ENCODE measurements at regions not wholly inside any gene's neighbourhood (a gene's known extent, or its start where the extent isn't known, plus 50 kb on each side); places are given as distances from the start of the nearest gene placed in this dataset.
"Not testable (repeated sequence)": the region's sequence is repeated elsewhere in the genome, so short reads cannot be mapped to it uniquely, and the experiment has no call there.

DNA sequence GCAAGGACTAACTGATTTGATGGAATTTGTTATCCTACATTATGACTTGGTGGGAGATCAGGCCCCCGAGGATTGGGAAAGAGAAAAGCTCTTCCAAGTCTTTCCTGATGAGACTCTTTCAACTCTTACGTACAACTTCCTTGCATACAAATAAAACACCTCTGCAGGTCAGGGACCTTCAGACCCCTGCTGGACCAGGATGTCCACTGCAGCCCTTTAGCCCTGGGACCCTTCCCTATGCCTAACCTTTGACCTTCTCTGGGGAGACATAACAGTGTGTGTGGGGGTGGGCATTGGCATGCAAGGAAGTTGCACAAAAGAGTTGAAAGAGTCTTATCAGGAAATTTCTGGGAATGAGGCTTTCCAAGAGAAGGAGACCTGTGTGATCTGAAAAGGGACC is 859.4 kb downstream of the TYW1 start:
- DNase-seq: no peak

DNA sequence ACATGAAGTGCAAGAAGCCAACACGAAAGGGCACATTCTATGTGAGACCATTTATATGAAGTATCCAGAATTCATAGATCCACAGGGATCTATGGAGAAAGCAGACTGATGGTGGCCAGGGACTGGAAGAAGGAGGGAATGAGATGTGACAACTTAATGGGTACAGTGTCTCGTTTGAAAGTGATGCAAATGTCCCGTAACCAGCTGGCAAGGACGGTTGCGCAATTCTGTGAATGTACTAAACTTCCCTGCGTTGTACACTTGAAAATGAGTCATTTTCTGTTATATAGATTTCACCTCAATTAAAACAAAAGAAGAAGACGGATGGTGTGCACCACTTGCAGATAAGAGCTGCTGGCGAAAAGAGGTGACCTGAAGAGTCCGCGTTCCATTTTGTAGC is 861.1 kb downstream of the TYW1 start:
- no peak for DNase-seq

DNA sequence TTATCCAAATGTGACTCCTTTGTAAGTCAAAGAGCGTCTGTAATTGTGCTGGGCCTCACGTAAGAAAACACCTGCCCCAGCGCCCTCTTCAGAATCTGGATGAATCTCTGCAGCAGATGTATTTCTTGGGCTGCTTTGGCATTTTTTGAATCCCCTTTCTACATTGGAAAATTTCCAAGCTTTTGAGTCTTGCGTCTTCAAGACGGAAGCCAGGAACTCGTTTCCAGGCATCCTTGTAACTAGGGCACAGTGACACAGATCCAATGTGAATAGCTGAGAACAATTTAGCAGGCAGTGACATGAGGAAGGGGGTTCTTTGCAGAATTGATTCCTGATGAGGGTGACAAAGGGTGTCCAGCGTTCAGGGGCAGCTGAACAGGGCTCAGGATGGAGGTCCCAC is 862.3 kb downstream of the TYW1 start:
- DNase-seq: no peak

DNA sequence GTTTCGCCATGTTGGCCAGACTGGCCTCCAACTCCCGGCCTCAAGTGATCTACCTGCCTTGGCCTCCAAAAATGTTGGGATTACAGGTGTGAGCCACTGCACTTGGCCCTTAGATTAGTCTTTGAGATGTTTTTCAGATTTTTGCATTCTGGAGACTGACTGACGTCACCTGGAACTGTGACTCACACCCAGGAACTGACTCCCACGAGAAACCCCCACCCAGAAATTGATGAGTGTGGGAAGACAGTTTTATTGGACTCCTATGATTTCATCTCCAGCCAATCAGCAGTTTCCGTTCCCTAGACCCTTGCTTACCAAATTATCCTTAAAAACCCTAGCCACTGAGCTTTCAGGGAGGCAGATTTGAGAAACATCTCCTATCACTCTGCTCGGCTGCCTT is 867.3 kb downstream of the TYW1 start:
- no peak for DNase-seq

GRCh38 chr7:67866054-67866453 is 869.4 kb downstream of the TYW1 start:
- DNase-seq: no peak

DNA sequence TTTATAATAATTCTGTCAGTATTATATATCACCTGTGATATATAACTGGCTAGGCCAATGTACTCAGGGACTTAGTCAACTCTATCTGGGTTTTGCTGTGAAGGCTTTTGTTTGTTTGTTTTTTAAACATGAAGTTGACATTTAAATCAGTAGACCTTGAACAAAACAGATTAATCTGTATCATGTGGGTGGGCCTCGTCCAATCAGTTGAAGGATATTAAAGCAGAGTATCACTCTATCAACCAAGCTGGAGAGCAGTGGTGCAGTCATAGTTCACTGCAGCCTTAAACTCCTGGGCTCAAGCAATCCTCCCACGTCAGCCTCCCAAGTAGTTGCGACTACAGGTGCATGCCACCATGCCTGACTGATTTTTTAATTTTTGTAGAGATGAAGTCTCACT is 870.2 kb downstream of the TYW1 start:
- no peak for DNase-seq

GRCh38 chr7:67870396-67870795 is 873.8 kb downstream of the TYW1 start:
- DNase-seq: no peak

GRCh38 chr7:67875558-67875957 is 878.9 kb downstream of the TYW1 start:
- no peak for DNase-seq

DNA sequence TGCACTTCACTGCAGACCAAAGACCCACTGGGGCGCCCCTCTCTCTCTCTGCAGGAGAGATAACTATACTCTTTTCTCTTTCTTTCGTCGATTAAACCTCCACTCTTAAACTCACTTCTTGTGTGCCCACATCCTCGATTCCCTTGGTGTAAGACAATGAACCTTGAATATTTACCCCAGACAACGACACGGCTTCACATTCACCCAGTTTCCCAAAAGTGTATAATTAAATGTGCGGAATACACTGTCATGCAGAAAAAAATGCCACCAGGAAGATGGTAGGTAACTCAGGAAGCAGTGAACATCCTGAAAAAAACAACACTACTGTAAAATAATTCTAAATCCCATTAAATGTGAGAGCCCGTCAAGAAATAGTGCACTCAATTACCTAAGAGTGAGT is 882.2 kb downstream of the TYW1 start:
- no peak for DNase-seq

- no peak for DNase-seq
Observed at GRCh38 chr7:67882843-67883242, 886.2 kb downstream of the TYW1 start.

GRCh38 chr7:67890316-67890715 is 893.7 kb downstream of the TYW1 start:
- no peak for DNase-seq

DNA sequence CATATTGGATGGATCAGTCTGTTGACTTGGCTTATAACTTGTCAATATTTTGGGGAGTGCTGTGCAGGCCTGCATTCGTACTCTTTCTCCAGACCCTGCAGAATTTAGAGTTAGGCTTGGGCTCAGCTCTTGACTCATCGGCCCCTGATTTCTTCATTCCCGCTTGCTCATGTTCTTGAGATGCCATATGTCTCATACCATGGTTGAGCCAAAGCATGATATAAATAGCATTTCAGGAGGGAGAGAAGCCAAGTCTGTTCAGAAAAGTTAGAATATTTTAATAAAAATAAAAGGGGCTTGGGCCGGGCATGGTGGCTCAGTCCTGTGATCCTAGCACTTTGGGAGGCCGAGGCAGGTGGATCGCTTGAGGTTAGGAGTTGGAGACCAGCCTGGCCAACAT is 898.1 kb downstream of the TYW1 start:
- DNase-seq: no peak

- no peak for DNase-seq
Observed at GRCh38 chr7:67896721-67897120, 900.1 kb downstream of the TYW1 start.

GRCh38 chr7:67900456-67900855 is 903.8 kb downstream of the TYW1 start:
- DNase-seq: no peak

DNA sequence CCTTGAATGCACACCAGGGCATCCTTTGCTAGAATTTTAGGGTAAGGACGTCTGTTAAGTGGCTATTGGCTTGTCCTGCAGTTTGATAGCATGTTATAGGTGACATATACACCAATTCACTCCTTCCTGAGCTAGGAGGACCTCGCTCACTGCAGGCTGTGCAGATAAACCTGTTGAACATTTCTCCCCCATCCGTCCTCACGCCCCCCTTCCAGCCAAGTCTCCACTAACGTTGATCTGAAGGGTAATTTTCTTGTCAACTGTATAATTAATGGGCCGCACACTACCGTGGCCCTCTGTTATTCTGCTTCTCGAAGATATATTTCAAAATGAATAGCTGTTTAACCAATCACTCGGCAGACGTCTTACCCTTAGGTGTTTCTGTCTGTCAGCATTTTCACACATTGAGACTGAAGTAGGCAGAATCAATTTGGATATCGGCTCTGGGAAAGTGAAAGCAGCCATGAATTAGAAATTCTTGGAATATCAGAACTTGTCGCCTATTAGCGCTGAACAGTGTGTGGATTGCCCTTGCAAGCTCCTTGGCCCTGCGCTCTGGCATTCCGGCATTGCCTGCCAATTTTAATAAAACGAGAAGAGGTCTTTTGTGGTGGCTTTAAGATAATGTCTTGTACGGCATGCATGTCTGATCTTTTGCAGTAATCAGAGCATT is 905.3 kb downstream of the TYW1 start:
- no peak for DNase-seq

DNA sequence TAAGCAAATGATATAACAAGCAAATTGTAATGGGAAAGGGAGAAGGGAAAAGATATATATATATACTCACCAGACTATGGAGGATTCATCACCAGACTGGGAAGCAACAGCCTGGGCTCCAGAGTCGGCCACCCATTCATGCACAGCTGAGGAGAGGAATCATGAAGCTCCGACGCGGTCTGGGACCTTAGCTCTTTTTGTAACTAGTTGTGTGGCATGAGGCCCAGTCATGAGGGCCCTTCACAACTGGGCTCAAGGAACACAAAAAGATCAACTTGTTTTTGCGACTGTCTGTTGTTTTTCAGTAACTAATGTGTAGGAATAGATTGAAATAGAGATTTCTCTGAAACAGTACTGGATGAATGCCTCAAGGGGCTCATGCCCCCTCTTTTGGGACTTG is 911.2 kb downstream of the TYW1 start:
- no peak for DNase-seq

- no peak for DNase-seq
Observed at GRCh38 chr7:67912437-67912836, 915.8 kb downstream of the TYW1 start.

- DNase-seq: no peak
Observed at GRCh38 chr7:67913604-67914003, 917.0 kb downstream of the TYW1 start.

DNA sequence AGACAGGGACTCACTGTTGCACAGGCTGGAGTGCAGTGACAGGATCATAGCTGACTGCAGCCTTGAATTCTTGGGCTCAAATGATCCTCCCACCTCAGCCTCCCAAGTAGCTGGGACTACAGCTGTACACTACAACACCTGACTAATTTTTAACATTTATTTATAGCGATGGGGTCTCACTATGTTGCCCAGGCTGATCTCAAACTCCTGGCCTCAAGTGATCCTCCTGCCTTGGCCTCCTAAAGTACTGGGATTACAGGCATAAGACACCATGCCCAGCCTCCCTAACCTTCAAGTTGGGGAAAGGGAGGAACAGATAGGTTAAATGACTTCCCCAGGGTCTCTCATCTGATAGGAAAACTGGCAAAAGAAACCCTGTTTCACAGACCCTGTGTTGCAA is 919.5 kb downstream of the TYW1 start:
- DNase-seq: not testable (repeated sequence)

DNA sequence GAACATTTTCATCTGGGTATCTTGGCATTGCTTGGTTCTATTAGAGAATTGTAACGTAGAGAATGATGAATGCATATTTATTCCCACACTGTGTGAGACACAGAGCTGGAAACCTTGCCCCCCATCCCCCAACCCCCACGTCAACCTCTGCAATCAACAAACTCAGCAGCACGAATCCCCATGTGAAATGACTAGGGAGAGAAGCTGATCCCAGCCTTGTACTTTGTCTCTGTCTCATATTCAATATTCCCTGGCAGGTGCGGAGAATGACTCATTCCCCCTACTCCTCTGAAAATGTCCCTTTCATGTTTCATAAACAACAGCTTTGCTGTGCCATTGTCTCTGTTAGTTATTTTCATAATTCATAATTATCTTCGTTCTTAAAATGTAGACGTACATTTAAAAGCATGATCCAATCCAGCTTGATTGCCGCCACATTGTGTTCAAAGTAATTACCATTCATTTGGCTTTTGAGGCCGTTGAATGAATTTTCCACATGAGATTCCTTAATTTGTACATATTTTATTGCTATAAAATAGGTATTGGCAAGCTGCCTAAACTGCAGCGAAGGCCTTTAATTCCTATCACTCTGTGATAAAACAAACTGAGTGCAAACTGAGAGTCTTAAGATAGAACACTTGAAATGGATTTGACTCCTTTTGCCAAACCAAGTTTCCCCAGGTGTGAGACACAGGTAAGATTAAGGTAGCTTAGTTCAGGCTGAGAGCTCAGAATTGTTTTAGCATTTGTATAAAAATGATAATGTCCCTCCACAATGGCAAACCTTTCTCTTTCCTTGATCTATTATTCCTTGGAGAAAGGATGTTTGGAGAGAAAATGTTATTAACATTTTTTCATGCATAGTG is 920.2 kb downstream of the TYW1 start:
- no peak for DNase-seq

GRCh38 chr7:67917437-67917755 is 920.8 kb downstream of the TYW1 start:
- DNase-seq: no peak

DNA sequence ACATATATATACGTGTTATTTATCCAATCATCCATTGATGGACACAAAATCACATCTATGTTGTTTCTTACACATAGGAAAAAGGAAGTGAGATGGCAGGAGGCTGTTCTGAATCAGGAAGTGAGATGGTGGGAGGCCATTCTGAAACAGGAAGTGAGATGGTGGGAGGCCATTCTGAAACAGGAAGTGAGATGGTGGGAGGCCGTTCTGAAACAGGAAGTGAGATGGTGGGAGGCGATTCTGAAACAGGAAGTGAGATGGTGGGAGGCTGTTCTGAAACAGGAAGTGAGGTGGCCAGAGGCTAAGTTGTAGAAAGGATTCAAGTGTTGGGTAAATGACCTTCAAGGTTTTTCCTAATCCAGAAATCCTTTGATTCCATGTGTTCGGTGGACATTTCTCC is 921.5 kb downstream of the TYW1 start:
- DNase-seq: no peak

DNA sequence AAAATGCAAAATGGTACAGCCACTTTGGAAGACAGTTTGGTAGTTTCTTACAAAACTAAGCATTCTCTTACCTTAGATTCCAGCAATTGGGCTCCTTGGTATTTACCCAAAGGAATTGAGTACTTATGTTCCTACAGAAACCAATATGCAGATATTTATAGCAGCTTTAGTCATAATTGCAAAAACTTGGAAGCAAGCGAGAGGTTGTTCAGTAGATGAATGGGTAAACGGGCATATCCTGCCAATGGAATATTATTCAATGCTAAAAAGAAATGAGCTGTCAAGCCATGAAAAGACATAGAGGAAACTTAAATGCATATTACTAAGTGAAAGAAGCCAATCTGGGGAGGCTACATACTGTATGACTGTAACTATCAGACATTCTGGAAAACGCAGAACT is 926.7 kb downstream of the TYW1 start:
- no peak for DNase-seq

DNA sequence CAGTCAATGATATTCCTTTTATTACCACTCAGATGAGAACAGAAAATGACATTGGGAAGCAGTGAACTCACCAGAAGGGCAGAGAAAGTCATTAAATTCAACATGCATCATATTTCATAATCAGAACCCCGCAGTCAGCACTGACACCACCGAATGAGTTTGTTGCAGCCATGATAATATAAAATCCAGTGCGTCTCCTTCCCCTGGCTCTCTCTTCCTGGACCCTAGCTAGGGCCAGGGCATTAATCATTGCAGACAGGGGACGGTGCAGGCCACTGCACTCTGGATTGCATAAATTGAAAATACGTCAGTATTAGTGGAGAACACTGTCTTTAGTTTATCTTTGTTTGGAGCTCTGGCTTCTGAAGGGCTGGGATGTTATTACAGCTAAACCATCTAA is 931.5 kb downstream of the TYW1 start:
- DNase-seq: no peak

- DNase-seq: not testable (repeated sequence)
Observed at GRCh38 chr7:67936447-67936846, 939.8 kb downstream of the TYW1 start.
